ENCODE measurements at regions not wholly inside any gene's neighbourhood (a gene's known extent, or its start where the extent isn't known, plus 50 kb on each side); places are given as distances from the start of the nearest gene placed in this dataset.

DNA sequence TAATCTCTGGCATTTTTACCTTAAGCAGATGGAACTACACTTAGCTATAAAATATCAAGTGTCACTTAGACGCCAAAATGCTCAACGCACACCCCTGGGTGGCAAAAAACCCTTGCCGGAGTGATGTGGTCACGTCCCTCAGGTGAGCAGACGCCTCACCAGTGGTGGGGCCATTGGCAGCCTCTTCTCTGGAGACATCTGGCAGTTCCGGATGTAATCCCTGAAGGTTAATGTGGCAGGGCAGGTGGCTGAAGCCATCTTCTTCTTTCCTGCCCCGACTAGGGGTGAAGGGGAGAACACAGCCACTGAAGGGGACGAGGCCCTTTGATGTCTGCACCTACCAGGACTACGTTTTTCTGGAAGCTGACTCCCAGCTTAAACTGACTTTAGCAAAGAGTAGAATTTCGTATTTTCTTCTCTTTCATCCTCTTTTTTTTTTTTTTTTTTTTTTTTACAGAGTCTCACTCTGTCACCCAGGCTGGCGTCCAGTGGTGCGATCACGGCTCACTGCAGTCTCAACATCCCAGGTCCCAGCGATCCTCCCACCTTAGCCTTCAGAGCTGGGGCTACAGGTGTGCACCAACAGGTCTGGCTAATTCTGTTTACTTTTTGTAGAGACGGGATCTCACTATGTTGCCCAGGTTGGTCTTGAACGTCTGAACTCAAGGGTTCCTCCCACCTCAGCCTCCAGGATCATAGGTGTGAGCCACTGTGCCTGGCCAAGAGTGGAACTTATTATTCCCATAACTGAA, 152.1 kb downstream of the TTLL2 start:
- TF ChIP-seq POLR2A (IDR thresholded peaks at IDR 0.05; ENCODE audit: borderline replicate concordance, extremely low read depth, insufficient read depth, insufficient read length) (no peak), EZH2phosphoT487 (IDR thresholded peaks at IDR 0.05; ENCODE audit: borderline replicate concordance) (no peak), SIN3A (IDR thresholded peaks at IDR 0.05; ENCODE audit: low read depth) (no peak)
- TF ChIP-seq, protein P1, sequence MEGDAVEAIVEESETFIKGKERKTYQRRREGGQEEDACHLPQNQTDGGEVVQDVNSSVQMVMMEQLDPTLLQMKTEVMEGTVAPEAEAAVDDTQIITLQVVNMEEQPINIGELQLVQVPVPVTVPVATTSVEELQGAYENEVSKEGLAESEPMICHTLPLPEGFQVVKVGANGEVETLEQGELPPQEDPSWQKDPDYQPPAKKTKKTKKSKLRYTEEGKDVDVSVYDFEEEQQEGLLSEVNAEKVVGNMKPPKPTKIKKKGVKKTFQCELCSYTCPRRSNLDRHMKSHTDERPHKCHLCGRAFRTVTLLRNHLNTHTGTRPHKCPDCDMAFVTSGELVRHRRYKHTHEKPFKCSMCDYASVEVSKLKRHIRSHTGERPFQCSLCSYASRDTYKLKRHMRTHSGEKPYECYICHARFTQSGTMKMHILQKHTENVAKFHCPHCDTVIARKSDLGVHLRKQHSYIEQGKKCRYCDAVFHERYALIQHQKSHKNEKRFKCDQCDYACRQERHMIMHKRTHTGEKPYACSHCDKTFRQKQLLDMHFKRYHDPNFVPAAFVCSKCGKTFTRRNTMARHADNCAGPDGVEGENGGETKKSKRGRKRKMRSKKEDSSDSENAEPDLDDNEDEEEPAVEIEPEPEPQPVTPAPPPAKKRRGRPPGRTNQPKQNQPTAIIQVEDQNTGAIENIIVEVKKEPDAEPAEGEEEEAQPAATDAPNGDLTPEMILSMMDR (IDR thresholded peaks at IDR 0.05 in 2 of 3, conservative IDR thresholded peaks at IDR 0.05 in 1 of 3; ENCODE audit: borderline replicate concordance in 1 of 3, insufficient read depth in 1 of 3, low read depth in 2 of 3, low read length in 2 of 3) = no peak

Data from HCT116 (cell line).